NCI-H2107 (cell line): ENCODE measurements at regions not wholly inside any gene's neighbourhood (a gene's known extent, or its start where the extent isn't known, plus 50 kb on each side); places are given as distances from the start of the nearest gene placed in this dataset.
"Not testable (repeated sequence)": the region's sequence is repeated elsewhere in the genome, so short reads cannot be mapped to it uniquely, and the experiment has no call there.

Experiments used
- DNase-seq: peaks from one replicate; lab custom pipeline; 2025; lab: John Stamatoyannopoulos, UW

DNA sequence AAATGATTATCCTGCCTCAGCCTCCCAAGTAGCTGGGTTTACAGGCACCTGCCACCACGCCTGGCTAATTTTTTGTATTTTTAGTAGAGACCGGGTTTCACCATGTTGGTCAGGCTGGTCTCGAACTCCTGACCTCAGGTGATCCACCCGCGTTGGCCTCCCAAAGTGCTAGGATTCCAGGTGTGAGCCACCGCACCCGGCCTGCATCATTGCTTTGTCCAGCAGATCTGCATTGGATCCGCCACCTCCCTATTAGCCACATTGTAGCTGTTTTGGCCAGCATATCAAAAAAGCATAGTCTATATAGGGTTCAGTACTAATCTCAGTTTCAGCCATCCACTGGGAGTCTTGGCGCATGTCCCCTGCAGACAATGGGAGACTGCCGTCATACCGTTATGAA, 194.6 kb upstream of the SHH start:
- not testable (repeated sequence) for DNase-seq

- DNase-seq, result no peak
Measured at GRCh38 chr7:156006024-156006423, 193.8 kb upstream of the SHH start.

DNA sequence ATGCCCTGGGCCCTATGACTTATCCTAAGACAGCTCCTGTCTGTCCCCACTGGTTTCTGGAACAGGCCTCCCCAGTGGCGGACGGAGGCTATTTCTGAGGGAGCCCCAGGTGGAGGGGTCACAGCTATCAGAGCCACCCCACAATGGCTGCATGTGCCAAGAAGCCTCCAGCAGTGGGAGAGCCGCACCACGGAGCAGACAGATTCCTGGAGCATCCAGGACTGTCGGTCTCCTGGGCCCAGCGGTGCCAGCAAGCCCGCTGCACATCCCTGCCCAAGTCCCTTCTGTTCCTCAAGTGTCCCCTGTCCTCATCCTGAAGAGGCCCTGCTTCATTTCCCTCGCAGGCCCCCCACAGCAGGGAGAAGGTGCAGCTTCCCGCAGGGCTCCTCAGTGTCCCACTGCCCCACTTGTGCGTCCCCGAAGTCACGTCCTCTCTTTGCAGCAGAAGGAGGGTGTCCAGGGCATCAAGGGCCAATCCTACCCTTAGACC, 193.0 kb upstream of the SHH start:
- no peak for DNase-seq

DNA sequence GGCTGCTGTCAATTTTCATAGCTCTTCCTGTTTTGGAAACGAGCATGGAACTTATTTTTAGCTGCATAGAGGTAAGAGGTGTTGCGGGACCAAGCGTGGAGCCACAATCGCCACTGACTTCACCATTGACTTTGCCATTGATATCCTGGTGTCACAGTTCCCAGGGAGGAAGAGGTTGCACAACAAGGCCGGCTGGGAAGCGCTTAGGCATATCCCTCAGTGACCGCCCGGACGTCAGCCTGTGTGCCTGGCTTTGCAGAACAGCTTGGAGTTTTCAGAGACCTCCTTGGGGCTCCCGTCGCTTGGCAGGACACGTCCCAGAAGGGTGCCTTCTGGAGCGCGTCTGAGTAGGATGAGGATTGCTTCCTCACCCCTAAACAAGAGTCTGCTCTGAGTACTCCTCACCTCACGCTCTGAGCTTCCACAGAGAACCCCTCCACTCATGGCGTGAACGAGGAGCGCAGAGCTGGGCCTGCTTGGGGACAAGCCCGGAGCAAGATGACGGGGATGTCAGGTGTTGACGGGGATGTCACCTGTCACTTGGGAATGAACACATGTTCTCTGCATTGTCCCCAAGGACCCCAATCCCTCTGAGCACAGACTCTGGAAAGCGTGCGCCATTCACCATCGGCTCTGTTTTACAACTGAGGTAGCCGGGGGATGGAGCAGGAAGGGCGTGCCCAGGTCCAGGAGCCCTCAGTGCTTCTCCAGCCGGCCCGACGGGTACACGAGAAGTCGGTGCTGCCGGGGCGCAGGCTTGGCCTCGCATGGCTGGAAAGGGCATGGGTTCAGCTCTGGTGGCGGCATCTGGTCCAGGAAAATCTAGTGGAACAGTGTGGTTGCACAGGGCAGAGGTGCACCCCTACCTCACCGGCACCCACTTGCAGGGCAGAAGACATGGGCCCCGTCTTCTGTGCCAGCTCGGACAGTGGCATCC, 192.3 kb upstream of the SHH start:
- no peak for DNase-seq

GRCh38 chr7:156003220-156004162, 191.2 kb upstream of the SHH start:
- no peak for DNase-seq

DNA sequence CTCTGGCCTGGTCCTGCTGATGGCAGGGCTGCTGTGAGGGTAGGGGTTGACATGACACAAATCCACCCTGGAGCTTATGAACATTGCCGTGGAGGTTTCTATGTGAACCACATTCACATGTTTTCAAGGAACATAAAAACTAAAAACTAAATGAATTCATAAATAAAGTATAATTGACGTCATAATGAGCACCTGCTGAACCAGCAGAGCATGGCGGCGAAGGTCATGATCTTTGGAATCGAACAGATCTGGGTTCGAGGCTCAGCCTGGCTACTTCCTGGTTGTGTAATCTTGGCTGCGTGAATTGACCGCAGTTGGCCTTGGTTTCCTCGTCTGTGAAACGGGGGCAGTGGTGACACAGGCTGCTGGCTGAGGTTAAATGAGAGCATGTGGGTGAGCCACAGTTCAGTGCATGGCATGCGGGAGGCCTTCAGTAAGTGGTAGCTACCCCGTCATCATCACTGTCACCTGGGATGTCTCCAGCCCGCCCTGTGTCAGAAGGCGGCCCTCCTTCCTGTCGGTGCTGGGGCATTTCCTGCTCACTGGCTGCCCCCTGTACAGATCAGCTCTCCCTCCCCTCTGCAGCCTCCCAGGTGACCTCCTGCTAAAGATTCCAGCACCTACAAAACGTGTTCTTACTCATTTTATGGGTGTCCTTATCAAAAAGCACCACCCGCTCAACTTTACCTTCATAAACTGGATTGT, 190.3 kb upstream of the SHH start:
- no peak for DNase-seq

DNA sequence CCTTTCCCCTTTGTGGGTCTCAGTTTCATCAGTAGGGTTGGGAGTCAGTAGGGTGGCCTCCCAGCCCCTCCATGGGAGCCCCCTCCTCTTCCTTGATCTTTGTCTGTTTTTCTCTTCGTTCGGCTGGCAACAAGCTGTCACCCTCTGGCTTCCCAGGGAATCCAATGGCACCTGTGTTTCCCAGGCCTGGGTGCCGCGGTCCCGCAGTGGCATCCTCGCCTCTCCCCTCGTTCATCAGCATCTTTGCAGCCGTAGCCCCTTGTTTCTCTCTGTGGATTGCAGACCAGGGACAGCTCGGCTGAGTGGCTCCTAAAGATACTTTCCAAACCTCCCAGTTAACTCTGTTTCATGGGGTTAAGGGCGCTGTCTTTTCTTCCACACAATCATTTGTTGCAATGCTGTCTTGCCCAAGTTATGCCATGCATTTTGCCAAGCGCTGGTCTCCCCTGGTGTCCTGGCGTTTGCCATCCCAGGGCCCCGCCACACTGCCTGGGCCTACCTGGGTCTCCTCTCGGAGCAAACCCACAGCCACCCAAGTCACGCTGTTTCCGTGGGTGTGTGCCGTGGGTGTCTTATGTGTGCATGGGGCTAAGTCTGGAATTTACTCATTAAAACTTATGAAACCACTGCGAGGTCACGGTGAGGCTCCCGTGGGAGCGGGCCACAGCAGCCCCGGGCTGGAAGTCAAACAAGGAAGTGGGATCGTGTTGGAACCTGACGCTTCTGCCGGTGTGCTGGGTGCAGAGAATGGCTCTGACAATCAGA, 189.4 kb upstream of the SHH start:
- no peak for DNase-seq

- DNase-seq, result no peak
Measured at GRCh38 chr7:156000601-156001396, 188.5 kb upstream of the SHH start.

- no peak for DNase-seq
Measured at GRCh38 chr7:155999631-156000489, 187.6 kb upstream of the SHH start.

DNA sequence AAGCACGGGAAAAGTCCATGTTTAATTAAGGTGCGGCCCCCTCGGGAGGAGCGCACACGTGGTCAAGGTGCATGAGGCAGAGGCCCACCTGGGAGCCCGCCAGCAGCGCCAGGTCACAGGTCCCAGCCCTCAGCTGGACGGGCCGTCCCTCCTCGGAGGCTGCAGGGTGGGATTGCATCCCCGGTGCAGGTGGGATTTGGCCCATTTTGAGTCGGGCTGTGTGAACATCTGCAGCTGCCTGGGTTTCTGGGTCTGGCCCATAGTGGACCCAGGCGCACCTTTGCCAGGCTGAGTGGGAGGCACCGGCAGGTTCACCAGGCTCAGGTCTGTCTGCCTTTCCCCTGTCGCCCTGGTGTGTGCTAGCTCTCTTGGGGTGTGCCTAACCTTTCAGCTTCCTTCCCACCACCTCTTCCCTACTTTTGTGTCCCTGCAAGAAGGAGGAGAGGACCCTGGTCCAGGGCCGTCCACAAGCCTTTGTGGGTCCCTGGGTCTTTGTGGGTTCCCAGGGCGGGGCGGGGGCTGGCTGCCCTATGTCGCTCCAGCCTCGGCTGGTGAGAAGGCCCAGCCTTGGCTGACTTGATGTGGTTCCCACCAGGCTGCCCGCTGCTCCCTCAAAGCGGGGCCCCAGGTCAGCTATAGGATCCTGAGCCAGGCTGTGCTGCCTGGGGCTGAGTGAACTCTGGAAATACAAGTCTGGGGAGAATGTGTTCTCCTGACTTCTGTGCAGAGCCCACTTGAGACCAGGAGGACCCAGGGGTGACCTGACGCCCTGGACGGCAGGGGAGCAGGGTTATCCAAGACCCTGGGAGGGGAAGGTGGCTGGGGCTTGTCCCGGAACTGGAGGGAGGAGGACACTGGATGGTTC, 186.7 kb upstream of the SHH start:
- no peak for DNase-seq

DNA sequence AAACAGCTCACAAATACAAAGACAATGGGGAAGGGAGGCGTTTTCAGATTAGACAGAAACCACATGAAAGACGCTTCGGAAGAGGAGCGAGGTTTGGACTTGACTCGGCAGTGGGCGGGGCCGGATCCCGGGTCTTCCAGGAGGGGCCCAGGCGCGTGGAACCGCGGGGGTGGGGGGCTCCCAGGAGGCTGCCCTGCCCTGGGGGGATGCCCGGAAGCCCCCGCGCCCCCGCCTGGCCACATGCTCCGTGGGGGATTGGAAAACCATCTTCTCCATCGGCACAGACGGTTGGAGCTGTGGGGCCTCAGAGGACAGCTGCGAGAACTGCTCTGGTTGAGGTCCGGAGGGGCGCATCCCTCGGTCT, 186.0 kb upstream of the SHH start:
- DNase-seq, result no peak

DNA sequence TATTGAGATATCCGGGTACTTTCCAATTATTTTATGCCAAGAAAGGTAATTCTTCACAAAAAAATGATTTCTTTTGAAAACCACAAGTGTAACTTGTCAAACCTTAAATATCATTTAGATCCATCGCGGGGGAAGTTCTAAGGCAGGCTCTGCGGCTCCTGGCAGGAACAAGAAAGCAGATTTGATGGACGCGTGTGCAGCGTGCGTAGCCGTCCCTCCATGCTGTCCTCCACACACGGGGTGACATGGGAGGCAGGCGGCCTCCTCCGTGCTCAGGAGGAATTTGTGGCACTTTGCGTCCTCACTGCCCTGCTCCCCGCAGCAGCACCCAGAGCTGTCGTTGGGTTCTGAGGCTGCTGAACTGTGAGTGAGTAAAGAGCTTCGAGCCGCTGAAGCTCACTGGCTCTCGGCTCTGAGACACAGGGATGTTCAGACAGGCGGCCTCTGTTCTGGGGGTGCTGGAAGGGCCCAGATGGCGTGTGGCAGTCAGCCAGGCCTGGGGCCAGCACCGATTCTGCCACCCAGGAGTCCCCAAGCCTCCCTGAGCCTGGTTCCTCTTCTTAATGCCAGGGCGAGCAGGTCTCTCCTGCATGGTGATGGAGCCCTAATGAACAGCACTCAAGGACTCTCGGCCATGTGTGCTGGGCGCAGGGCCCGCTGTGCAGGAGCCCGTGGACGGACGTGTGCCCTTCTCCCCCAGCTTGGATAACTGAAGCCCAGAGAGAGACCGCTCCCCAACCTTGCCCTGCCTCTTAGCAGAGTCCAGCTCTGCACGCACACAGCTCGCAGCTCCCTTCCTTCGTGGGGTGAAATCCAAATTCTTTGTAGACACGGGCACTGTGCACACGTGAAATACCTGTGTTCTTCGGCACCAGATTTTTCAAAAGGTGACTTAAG, 185.4 kb upstream of the SHH start:
- DNase-seq, result no peak

DNA sequence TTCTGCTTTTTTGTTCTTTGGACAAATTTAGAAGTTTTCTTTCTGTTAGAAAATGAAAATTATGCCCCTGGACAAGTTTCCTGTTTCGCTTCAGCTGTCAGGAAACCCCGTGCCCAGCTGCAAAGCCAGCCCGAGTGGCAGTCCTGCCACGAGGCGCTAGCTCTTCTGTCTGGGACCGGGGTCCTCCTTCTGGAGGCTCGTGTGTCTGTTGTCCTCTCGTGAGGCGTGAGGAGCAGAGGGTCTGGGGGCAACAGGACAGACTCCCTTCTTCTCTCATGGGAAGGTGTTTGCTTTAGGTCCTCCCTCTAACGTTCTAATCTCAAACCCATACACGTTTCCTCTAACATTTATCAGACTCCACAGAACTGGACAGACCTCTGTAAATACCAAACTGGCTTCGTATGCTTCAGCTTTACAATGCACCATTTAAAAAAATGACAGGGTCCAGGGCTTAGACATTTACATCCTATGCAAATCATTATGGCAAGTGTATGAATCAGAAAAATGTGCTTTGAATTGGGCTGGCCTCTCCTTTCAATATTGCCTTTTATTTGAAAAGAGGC, 184.5 kb upstream of the SHH start:
- DNase-seq, result no peak

DNA sequence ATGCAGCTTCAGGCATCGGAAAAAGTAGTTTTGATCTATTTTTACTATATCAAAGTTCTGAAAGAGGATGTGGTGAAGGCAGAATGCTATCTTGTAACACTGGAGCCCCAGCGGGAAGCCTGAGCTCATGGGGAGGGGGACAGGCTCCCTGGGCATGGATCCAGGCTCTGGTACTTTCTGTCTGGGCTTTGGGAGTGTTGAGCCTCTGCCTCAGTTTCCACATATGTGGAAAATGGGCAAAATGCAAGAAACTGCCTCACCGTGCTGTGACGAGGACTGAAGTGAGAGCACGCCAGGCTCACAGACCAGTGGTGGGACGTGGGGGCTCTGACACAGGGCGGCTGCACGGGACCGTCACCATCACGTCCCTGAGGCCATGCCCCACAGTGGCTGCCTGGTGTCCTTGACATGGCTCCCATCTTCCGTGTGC, 182.9 kb upstream of the SHH start:
- no peak for DNase-seq

DNA sequence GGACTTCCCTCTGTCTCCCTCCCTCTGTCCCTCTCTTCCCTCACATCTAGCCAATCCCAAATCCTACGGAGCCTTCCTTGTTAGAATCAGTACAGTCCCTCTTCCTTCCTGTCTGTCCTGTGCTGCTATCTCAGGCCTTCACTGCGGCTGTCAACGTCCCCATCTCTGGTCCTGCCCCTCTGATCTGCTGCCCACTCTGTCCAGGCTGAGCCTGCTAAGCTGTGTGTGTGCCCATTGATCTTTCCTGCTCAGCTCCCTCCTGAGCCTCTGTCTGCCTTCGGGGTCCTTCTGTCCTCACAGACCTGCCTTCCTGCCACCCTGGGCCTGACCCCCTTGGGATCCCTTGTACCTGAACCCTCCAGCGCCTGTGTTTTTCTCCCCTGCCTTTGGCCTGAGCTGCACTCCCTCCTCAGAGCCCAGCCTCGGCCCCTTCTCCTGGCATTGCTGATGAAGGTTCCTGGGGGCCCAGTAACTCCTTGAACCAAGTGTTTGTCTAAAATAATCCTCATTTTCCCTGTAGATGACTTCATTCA, 182.1 kb upstream of the SHH start:
- no peak for DNase-seq

- DNase-seq, result no peak
Measured at GRCh38 chr7:155993420-155994278, 181.4 kb upstream of the SHH start.
